Neural cell (in vitro differentiated cells): ENCODE measurements at regions not wholly inside any gene's neighbourhood (a gene's known extent, or its start where the extent isn't known, plus 50 kb on each side); places are given as distances from the start of the nearest gene placed in this dataset.

Experiments used
- EP300 ChIP-seq: fragments of 450-650 bp; conservative IDR thresholded peaks from 2 replicates; pipeline ENCODE4 v1.6.1; 2014; ENCODE audit warnings: antibody characterized with exemption, mild to moderate bottlenecking, moderate library complexity; ENCODE audit not compliant: poor library complexity, severe bottlenecking
- EZH2 ChIP-seq: fragments of 200-600, 300-800 bp; shearing (Covaris generic), sonication (generic); IDR thresholded peaks from 2 replicates; pipeline ENCODE4 v1.6.1; 2014; ENCODE audit warnings: antibody characterized with exemption, low read length, borderline replicate concordance, mild to moderate bottlenecking; ENCODE audit not compliant: insufficient read depth, poor library complexity, severe bottlenecking
- MXI1 ChIP-seq: fragments of 450-650 bp; conservative IDR thresholded peaks from 2 replicates; pipeline ENCODE4 v1.6.1; 2014; ENCODE audit warnings: antibody characterized with exemption, mild to moderate bottlenecking; ENCODE audit not compliant: poor library complexity, severe bottlenecking
- POLR2AphosphoS5 ChIP-seq: IDR thresholded peaks from 2 replicates; pipeline ENCODE4 v1.6.1; 2012
- RAD21 ChIP-seq: fragments of 450-650 bp; conservative IDR thresholded peaks from 2 replicates; pipeline ENCODE4 v1.6.1; 2014; ENCODE audit warnings: antibody characterized with exemption, mild to moderate bottlenecking, moderate library complexity
- SMC3 ChIP-seq: fragments of 450-650 bp; conservative IDR thresholded peaks from 2 replicates; pipeline ENCODE4 v1.6.1; 2014; ENCODE audit warnings: antibody characterized with exemption, mild to moderate bottlenecking, moderate library complexity; ENCODE audit not compliant: poor library complexity
- TAF1 ChIP-seq: IDR thresholded peaks from 2 replicates; pipeline ENCODE4 v1.6.1; 2012; ENCODE audit warnings: low read depth
- TF ChIP-seq, protein P1 (sequence below): fragments of 450-650 bp; IDR thresholded peaks from 2 replicates; pipeline ENCODE4 v1.5.1; 2014; ENCODE audit warnings: antibody characterized with exemption, mild to moderate bottlenecking, moderate library complexity; ENCODE audit not compliant: poor library complexity, severe bottlenecking
- TF ChIP-seq, protein P2 (sequence below): IDR thresholded peaks from 2 replicates; pipeline ENCODE4 v1.6.1; 2012; ENCODE audit warnings: borderline replicate concordance

DNA sequence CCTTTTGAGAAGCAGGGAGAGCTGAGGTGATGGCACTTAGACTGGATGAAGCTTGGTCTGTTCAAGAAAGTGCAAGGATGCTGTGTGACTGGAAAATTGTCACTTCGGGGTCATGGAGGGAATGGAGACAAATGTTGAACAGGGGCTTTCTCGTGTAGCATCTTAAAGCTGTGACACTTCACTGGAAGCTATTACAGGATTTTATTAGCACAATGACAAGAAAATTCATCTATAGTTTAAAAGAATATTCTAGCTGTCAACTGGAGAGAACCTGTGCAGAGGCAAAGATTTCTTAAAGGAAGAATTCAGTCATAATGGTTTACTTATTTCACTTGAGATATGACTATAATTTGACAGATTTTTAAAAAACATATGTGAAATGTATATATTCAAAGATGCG is 963.9 kb upstream of the ZEB2 start:
- TF ChIP-seq RAD21 (no peak), TAF1 (no peak), POLR2AphosphoS5 (peak; percentile 47), MXI1 (no peak), EP300 (peak; percentile 91), EZH2 (no peak), SMC3 (no peak)
- TF ChIP-seq, protein P1, sequence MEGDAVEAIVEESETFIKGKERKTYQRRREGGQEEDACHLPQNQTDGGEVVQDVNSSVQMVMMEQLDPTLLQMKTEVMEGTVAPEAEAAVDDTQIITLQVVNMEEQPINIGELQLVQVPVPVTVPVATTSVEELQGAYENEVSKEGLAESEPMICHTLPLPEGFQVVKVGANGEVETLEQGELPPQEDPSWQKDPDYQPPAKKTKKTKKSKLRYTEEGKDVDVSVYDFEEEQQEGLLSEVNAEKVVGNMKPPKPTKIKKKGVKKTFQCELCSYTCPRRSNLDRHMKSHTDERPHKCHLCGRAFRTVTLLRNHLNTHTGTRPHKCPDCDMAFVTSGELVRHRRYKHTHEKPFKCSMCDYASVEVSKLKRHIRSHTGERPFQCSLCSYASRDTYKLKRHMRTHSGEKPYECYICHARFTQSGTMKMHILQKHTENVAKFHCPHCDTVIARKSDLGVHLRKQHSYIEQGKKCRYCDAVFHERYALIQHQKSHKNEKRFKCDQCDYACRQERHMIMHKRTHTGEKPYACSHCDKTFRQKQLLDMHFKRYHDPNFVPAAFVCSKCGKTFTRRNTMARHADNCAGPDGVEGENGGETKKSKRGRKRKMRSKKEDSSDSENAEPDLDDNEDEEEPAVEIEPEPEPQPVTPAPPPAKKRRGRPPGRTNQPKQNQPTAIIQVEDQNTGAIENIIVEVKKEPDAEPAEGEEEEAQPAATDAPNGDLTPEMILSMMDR: no peak
- TF ChIP-seq, protein P2, sequence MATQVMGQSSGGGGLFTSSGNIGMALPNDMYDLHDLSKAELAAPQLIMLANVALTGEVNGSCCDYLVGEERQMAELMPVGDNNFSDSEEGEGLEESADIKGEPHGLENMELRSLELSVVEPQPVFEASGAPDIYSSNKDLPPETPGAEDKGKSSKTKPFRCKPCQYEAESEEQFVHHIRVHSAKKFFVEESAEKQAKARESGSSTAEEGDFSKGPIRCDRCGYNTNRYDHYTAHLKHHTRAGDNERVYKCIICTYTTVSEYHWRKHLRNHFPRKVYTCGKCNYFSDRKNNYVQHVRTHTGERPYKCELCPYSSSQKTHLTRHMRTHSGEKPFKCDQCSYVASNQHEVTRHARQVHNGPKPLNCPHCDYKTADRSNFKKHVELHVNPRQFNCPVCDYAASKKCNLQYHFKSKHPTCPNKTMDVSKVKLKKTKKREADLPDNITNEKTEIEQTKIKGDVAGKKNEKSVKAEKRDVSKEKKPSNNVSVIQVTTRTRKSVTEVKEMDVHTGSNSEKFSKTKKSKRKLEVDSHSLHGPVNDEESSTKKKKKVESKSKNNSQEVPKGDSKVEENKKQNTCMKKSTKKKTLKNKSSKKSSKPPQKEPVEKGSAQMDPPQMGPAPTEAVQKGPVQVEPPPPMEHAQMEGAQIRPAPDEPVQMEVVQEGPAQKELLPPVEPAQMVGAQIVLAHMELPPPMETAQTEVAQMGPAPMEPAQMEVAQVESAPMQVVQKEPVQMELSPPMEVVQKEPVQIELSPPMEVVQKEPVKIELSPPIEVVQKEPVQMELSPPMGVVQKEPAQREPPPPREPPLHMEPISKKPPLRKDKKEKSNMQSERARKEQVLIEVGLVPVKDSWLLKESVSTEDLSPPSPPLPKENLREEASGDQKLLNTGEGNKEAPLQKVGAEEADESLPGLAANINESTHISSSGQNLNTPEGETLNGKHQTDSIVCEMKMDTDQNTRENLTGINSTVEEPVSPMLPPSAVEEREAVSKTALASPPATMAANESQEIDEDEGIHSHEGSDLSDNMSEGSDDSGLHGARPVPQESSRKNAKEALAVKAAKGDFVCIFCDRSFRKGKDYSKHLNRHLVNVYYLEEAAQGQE: no peak
